MCF 10A (cell line): ENCODE measurements at regions not wholly inside any gene's neighbourhood (a gene's known extent, or its start where the extent isn't known, plus 50 kb on each side); places are given as distances from the start of the nearest gene placed in this dataset.

Source experiments
- BruUV-seq: library from RNA; stranded (reverse); fragments of 400-500 nt; replicated peaks from 2 replicates; lab custom pipeline; 2021; lab: Mats Ljungman, UMichigan
- CTCF ChIA-PET: fragments of 300-600 bp; sonication (Branson Sonifier 250); formaldehyde crosslinking; extraction: SDS; loops from one replicate; lab custom pipeline; 2021; ENCODE audit warnings: antibody characterized with exemption, inconsistent platforms; lab: Yijun Ruan, JAX
- POLR2A ChIA-PET: fragments of 300-600, 350-650 bp; sonication (Branson Sonifier 250); formaldehyde crosslinking; extraction: SDS; loops from one replicate; lab custom pipeline; 2020; ENCODE audit warnings: antibody characterized with exemption, inconsistent platforms; lab: Yijun Ruan, JAX
- DNase-seq: peaks from one replicate; pipeline ENCODE4 v3.0.0-alpha.2; 2018; ENCODE audit not compliant: unreplicated experiment
- H3K27ac Mint-ChIP-seq: one replicate; pipeline ENCODE4 v1.8.0; 2022; ENCODE audit warnings: mild to moderate bottlenecking, low read depth, mixed read lengths; ENCODE audit not compliant: unreplicated experiment
- H3K27me3 Mint-ChIP-seq: one replicate; pipeline ENCODE4 v1.8.0; 2022; ENCODE audit warnings: mixed read lengths; ENCODE audit not compliant: insufficient read depth, unreplicated experiment
- H3K36me3 Mint-ChIP-seq: one replicate; pipeline ENCODE4 v1.8.0; 2022; ENCODE audit warnings: mild to moderate bottlenecking, moderate library complexity, mixed read lengths; ENCODE audit not compliant: insufficient read depth, unreplicated experiment
- H3K4me1 Mint-ChIP-seq: one replicate; pipeline ENCODE4 v1.8.0; 2022; ENCODE audit warnings: mixed read lengths; ENCODE audit not compliant: insufficient read depth, unreplicated experiment
- H3K4me3 Mint-ChIP-seq: one replicate; pipeline ENCODE4 v1.8.0; 2022; ENCODE audit warnings: mild to moderate bottlenecking, moderate library complexity, mixed read lengths; ENCODE audit not compliant: unreplicated experiment
- H3K9me3 Mint-ChIP-seq: one replicate; pipeline ENCODE4 v1.8.0; 2022; ENCODE audit warnings: mixed read lengths; ENCODE audit not compliant: unreplicated experiment
- CTCF ChIP-seq: fragments of 200-600 bp; IDR thresholded peaks from one replicate; pipeline ENCODE4 v1.8.0; 2022; ENCODE audit warnings: antibody characterized with exemption, mild to moderate bottlenecking; ENCODE audit not compliant: unreplicated experiment
- intact Hi-C: fragments of 100-400 bp; cut with micrococcal nuclease; formaldehyde crosslinking; loops from 2 replicates; pipeline ENCODE4 v1.14.1; 2022

DNA sequence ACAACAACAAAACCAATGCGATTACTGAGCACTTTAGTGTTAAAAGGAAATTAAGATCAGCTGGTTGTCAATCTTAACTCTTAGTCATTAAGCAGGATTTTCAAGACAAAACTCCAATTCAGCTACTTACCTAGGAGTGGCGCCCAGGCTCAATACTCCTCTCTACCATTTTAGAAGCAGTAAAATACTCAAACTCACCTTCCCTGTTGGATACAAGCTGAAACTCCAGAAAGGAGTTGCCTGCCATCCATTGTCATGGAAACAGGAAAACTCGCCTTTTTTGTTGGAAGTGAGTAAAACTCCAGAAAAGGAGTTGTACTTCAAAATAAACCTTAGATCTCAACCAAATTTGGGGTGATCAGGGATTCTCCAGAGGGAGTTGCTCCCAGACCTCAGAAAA is 127.0 kb upstream of the F3 start:
- Mint-ChIP-seq H3K4me3 (no peak overlapping the region), H3K27me3 (no peaks in the 10 kb centered on the region), H3K27ac (no peak overlapping the region), H3K9me3 (no peaks in the 10 kb centered on the region), H3K4me1 (peaks cover 5% of the 10 kb centered on the region), H3K36me3 (no peaks in the 10 kb centered on the region)
- intact Hi-C loops = no loop called here
- BruUV-seq = no TSS peak
- TF ChIP-seq CTCF = no peak
- ChIA-PET POLR2A (interaction anchor here (0.6 kb wide), 2 partner anchors 768 to 1274 kb away, joined by 3 read pairs; no protein-coding TSS in a partner anchor), CTCF (no interaction called here)
- DNase-seq = no peak

DNA sequence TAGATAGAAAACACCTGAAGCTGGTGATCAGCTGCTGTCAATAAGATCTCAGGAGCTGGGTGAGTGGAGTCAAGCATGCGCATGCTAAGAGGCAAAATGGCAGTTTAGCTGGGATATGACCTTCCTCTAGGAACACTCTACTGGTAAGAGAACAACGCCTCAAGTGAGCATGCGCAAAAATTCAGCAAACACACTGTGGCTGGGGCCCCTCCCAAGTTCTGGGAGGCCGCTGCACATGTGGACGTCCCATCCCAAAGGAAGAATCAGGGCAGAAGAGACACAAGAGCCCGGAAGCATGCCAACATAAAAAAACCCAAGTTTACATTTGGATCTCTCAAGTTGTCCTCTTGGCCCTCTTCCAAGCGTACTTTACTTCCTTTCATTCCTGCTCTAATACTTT is 126.3 kb upstream of the F3 start:
- Mint-ChIP-seq H3K27ac (no peak overlapping the region), H3K27me3 (no peaks in the 10 kb centered on the region), H3K4me1 (peaks cover 5% of the 10 kb centered on the region), H3K9me3 (no peaks in the 10 kb centered on the region), H3K4me3 (no peak overlapping the region), H3K36me3 (no peaks in the 10 kb centered on the region)
- CTCF ChIA-PET = no interaction called here
- BruUV-seq = no TSS peak
- no peak for DNase-seq
- TF ChIP-seq CTCF = no peak
- intact Hi-C loops = no loop called here
- POLR2A ChIA-PET = no interaction called here

DNA sequence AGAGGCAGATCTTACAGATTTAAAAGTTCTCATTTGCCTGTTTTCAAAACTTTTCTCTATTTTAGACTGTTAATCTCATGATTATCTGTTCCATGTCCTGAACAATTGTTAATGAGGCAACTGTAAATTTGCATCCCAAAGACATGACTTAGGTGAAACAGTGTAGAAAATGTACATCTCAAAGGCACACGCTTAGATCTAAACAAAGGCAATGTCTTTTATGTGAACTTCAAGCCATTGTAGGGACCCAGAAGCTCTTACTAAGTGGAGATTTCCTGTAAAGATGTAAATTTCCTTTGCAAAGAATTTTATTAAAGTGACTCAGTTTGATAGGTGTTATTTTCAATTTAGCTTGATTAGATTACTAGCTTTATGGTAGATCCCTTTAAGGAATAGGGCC is 125.2 kb upstream of the F3 start:
- BruUV-seq = no TSS peak
- DNase-seq = no peak
- Mint-ChIP-seq H3K4me3 (no peak overlapping the region), H3K4me1 (peaks cover 5% of the 10 kb centered on the region), H3K27ac (no peak overlapping the region), H3K36me3 (no peaks in the 10 kb centered on the region), H3K9me3 (no peaks in the 10 kb centered on the region), H3K27me3 (no peaks in the 10 kb centered on the region)
- intact Hi-C loops = no loop called here
- POLR2A ChIA-PET = interaction anchor here (0.6 to 1.4 kb wide), 3 partner anchors 13 to 70 kb away, joined by 3 to 4 read pairs (median 3); no protein-coding TSS in a partner anchor
- no peak for TF ChIP-seq CTCF
- CTCF ChIA-PET = interaction anchor here (0.6 kb wide), 1 partner anchor 611 kb away, joined by 4 read pairs; no protein-coding TSS in a partner anchor

- Mint-ChIP-seq H3K4me3 (no peak overlapping the region), H3K4me1 (peaks cover 16% of the 10 kb centered on the region), H3K36me3 (no peaks in the 10 kb centered on the region), H3K27ac (no peak overlapping the region), H3K9me3 (no peaks in the 10 kb centered on the region), H3K27me3 (no peaks in the 10 kb centered on the region)
- intact Hi-C loops = no loop called here
- TF ChIP-seq CTCF = no peak
- ChIA-PET POLR2A (no interaction called here), CTCF (interaction anchor here (0.7 kb wide), 1 partner anchor 26 kb away, joined by 3 read pairs; no protein-coding TSS in a partner anchor)
- DNase-seq = no peak
- no TSS peak for BruUV-seq
These were observed 119.9 kb upstream of the F3 start for GRCh38 chr1:94661431-94661932.
